ENCODE measurements at regions not wholly inside any gene's neighbourhood (a gene's known extent, or its start where the extent isn't known, plus 50 kb on each side); places are given as distances from the start of the nearest gene placed in this dataset.
"Not testable (repeated sequence)": the region's sequence is repeated elsewhere in the genome, so short reads cannot be mapped to it uniquely, and the experiment has no call there.

- Mint-ChIP-seq H3K36me3 (ENCODE audit: unreplicated experiment) (no peaks in the 10 kb centered on the region), H3K9me3 (ENCODE audit: unreplicated experiment) (no peaks in the 10 kb centered on the region), H3K4me3 (ENCODE audit: unreplicated experiment) (no peak overlapping the region), H3K27ac (ENCODE audit: unreplicated experiment) (no peak overlapping the region), H3K27me3 (ENCODE audit: unreplicated experiment) (peaks cover 4% of the 10 kb centered on the region), H3K4me1 (ENCODE audit: unreplicated experiment) (no peaks in the 10 kb centered on the region)
- TF ChIP-seq CTCF (IDR thresholded peaks at IDR 0.05) = no peak
- DNase-seq (ENCODE audit: extremely low spot score, unreplicated experiment) = no peak
Observed at GRCh38 chr13:78540058-78540457, 63.3 kb downstream of the POU4F1 start.

GRCh38 chr13:78526044-78526443, 77.3 kb downstream of the POU4F1 start:
- not testable (repeated sequence) for H3K27ac Mint-ChIP-seq (ENCODE audit: unreplicated experiment); H3K36me3 Mint-ChIP-seq (ENCODE audit: unreplicated experiment); H3K27me3 Mint-ChIP-seq (ENCODE audit: unreplicated experiment); H3K4me1 Mint-ChIP-seq (ENCODE audit: unreplicated experiment); DNase-seq (ENCODE audit: extremely low spot score, unreplicated experiment); H3K4me3 Mint-ChIP-seq (ENCODE audit: unreplicated experiment)
- peaks cover 16% of the 10 kb centered on the region for H3K9me3 Mint-ChIP-seq (ENCODE audit: unreplicated experiment)

- no peaks in the 10 kb centered on the region for H3K36me3 Mint-ChIP-seq (ENCODE audit: unreplicated experiment)
- H3K9me3 Mint-ChIP-seq (ENCODE audit: unreplicated experiment) = peaks cover 21% of the 10 kb centered on the region
Observed at GRCh38 chr13:78524936-78525335, 78.4 kb downstream of the POU4F1 start.

GRCh38 chr13:78521091-78521490, 82.3 kb downstream of the POU4F1 start:
- no peak overlapping the region for H3K27ac Mint-ChIP-seq (ENCODE audit: unreplicated experiment)
- peaks cover 25% of the 10 kb centered on the region for H3K9me3 Mint-ChIP-seq (ENCODE audit: unreplicated experiment)
- H3K36me3 Mint-ChIP-seq (ENCODE audit: unreplicated experiment) = no peaks in the 10 kb centered on the region
- no peak for DNase-seq (ENCODE audit: extremely low spot score, unreplicated experiment)
- no peaks in the 10 kb centered on the region for H3K4me1 Mint-ChIP-seq (ENCODE audit: unreplicated experiment)
- no peak overlapping the region for H3K4me3 Mint-ChIP-seq (ENCODE audit: unreplicated experiment)
- TF ChIP-seq CTCF (IDR thresholded peaks at IDR 0.05) = no peak
- H3K27me3 Mint-ChIP-seq (ENCODE audit: unreplicated experiment) = no peaks in the 10 kb centered on the region

More at GRCh38 chr13:78524936-78525335, 78.4 kb downstream of the POU4F1 start:
- H3K4me1 Mint-ChIP-seq (ENCODE audit: unreplicated experiment) = no peaks in the 10 kb centered on the region
- no peak for DNase-seq (ENCODE audit: extremely low spot score, unreplicated experiment)
- no peak overlapping the region for H3K27ac Mint-ChIP-seq (ENCODE audit: unreplicated experiment)
- no peaks in the 10 kb centered on the region for H3K27me3 Mint-ChIP-seq (ENCODE audit: unreplicated experiment)
- no peak for TF ChIP-seq CTCF (IDR thresholded peaks at IDR 0.05)
- no peak overlapping the region for H3K4me3 Mint-ChIP-seq (ENCODE audit: unreplicated experiment)

GRCh38 chr13:78520425-78520824, 82.9 kb downstream of the POU4F1 start:
- Mint-ChIP-seq H3K27me3 (ENCODE audit: unreplicated experiment) (no peaks in the 10 kb centered on the region), H3K36me3 (ENCODE audit: unreplicated experiment) (no peaks in the 10 kb centered on the region)

GRCh38 chr13:78518482-78518881, 84.9 kb downstream of the POU4F1 start:
- not testable (repeated sequence) for H3K27me3 Mint-ChIP-seq (ENCODE audit: unreplicated experiment); DNase-seq (ENCODE audit: extremely low spot score, unreplicated experiment); H3K4me1 Mint-ChIP-seq (ENCODE audit: unreplicated experiment); H3K27ac Mint-ChIP-seq (ENCODE audit: unreplicated experiment); H3K36me3 Mint-ChIP-seq (ENCODE audit: unreplicated experiment); H3K4me3 Mint-ChIP-seq (ENCODE audit: unreplicated experiment)
- peaks cover 18% of the 10 kb centered on the region for H3K9me3 Mint-ChIP-seq (ENCODE audit: unreplicated experiment)

More at GRCh38 chr13:78520425-78520824, 82.9 kb downstream of the POU4F1 start:
- no peak overlapping the region for H3K27ac Mint-ChIP-seq (ENCODE audit: unreplicated experiment)
- no peak for DNase-seq (ENCODE audit: extremely low spot score, unreplicated experiment)
- H3K9me3 Mint-ChIP-seq (ENCODE audit: unreplicated experiment) = peaks cover 19% of the 10 kb centered on the region
- no peak overlapping the region for H3K4me3 Mint-ChIP-seq (ENCODE audit: unreplicated experiment)
- no peak for TF ChIP-seq CTCF (IDR thresholded peaks at IDR 0.05)
- no peaks in the 10 kb centered on the region for H3K4me1 Mint-ChIP-seq (ENCODE audit: unreplicated experiment)
